ENCODE measurements at regions not wholly inside any gene's neighbourhood (a gene's known extent, or its start where the extent isn't known, plus 50 kb on each side); places are given as distances from the start of the nearest gene placed in this dataset.

DNA sequence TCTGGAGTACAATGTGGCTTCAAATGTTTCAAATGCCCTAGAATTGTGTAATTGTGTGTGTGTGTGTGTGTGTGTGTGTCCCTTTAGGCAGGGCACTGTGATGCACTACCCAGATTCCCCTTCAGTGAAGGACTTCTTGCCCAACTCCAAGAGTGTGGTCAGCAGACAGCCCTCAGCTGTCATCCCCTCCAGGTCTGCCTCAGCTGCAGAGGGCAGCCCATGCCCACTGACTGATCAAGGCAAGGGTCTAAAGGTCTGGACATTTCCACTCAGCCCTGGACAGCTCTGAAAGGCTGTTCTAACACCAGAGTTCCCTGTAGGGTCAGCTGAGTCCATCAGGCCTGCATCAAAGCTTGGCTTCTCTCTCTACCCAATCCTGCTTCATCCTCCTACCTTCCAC is 83.9 kb upstream of the USP9X start:
- TF ChIP-seq, protein P1, sequence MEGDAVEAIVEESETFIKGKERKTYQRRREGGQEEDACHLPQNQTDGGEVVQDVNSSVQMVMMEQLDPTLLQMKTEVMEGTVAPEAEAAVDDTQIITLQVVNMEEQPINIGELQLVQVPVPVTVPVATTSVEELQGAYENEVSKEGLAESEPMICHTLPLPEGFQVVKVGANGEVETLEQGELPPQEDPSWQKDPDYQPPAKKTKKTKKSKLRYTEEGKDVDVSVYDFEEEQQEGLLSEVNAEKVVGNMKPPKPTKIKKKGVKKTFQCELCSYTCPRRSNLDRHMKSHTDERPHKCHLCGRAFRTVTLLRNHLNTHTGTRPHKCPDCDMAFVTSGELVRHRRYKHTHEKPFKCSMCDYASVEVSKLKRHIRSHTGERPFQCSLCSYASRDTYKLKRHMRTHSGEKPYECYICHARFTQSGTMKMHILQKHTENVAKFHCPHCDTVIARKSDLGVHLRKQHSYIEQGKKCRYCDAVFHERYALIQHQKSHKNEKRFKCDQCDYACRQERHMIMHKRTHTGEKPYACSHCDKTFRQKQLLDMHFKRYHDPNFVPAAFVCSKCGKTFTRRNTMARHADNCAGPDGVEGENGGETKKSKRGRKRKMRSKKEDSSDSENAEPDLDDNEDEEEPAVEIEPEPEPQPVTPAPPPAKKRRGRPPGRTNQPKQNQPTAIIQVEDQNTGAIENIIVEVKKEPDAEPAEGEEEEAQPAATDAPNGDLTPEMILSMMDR (IDR thresholded peaks at IDR 0.05) = no peak
- TF ChIP-seq EZH2 (IDR thresholded peaks at IDR 0.05; ENCODE audit: borderline replicate concordance, insufficient read depth, low read depth, low read length, poor library complexity, severe bottlenecking) = no peak

Data from B cell (primary cell).